AG08396 (cell line): ENCODE measurements at regions not wholly inside any gene's neighbourhood (a gene's known extent, or its start where the extent isn't known, plus 50 kb on each side); places are given as distances from the start of the nearest gene placed in this dataset.
"Not testable (repeated sequence)": the region's sequence is repeated elsewhere in the genome, so short reads cannot be mapped to it uniquely, and the experiment has no call there.

Experiments used
- DNase-seq: peaks from one replicate; pipeline ENCODE4 v3.0.0; 2012; ENCODE audit warnings: low spot score, mixed read lengths

DNA sequence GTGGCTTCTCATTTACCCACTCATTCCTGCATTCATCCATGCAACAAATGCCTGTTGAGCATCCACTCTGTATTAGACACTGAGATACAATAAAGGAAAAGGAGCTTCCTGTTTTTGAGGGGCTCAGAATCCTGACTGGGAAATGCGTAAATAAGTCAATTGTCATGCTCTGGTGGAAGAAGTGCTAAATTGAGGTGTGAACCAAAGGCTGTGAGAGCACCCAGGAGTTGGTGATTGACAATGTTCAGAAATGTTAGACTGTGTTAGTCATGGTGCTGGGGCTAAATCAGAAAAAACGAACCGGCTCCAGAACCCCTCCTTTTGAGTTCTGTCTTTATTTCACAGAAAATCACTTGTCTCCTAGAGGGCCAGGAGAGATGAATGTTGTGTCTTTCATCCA is 558.6 kb upstream of the SGCD start:
- no peak for DNase-seq

GRCh38 chr5:155772009-155772662 is 554.8 kb upstream of the SGCD start:
- no peak for DNase-seq

- no peak for DNase-seq
Observed at GRCh38 chr5:155773680-155774079, 553.3 kb upstream of the SGCD start.

- DNase-seq: no peak
Observed at GRCh38 chr5:155780260-155780659, 546.7 kb upstream of the SGCD start.

- DNase-seq: no peak
Observed at GRCh38 chr5:155783246-155783645, 543.7 kb upstream of the SGCD start.

DNA sequence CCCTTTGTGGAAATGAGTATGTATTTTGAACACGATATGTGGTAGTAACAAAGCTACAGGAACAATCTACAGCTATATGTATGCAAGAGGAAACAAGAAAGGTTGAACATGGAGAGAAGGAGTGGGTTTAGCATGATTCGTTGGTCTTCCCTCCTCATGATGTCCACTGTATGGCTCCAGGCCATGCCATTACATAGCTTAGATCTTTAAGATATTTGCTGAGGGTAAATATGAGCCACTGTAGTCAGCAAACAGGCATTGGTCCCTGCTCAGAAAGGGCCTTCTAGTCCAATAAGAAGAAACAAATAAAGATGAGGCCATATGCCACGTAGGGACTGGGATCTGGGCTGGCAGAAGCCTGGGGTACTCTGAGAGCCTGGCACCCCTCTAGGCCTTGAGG is 543.2 kb upstream of the SGCD start:
- DNase-seq: no peak

GRCh38 chr5:155786108-155786507 is 540.9 kb upstream of the SGCD start:
- no peak for DNase-seq

DNA sequence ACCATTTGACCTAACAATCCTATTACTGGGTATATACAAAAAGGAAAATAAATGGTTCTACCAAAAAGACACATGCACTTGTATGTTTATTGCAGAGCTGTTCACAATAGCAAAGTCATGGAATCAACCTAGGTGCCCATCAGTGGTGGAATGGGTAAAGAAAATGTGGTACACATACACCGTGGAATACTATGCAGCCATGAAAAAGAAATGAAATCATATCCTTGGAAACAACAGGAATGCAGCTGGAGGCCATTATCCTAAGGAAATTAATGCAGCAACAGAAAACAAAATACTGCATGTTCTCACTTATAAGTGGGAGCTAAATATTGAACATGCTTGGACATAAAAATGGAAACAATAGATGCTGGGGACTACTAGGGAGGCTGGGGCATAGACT is 534.1 kb upstream of the SGCD start:
- no peak for DNase-seq

GRCh38 chr5:155794795-155795194 is 532.2 kb upstream of the SGCD start:
- DNase-seq: no peak

DNA sequence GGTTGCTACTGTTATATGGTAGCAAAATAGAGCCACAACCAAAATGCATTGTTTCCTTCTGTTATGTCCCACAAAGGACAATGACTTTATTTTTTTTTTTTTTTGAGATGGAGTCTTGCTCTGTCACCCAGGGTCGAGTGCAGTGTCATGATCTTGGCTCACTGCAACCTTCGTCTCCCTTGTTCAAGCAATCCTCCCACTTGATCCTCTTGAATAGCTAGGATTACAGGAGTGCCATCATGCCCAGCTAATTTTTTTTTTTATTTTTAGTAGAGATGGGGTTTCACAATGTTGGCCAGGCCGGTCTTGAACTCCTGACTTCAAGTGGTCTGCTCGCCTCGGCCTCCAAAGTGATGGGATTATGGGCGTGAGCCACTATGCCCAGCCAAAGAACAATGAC is 527.7 kb upstream of the SGCD start:
- no peak for DNase-seq

DNA sequence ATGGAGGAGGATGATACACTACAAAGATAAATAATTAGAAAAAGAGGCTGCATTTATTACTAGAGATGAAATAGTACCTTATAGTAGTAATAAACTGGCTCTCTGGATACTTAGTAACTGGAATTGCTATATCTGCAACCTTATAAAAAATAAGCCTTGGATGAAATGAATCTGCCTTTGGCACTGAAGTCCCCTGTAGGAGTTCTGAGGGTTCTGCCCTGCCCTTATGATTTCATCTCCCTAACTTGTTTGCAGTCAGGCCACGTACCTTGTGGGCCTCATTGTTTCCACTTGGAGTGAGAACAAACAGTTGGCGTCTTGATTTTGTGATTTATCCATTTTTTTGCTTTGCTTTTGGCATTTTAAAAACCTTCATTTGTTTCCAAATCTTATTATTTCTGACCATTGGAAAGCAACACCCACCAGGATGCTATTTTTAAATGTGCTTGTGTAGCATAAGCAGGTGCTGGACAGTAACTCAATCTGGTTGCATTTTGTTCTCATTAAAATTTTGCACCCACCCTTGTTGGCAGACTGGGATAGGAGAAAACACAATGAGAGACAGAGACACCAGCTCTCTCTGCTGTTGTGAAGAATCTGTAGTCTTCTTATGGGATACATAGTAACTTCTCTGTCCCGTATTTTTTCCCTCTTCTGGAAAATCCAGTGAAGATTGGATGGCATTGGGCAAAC is 518.9 kb upstream of the SGCD start:
- no peak for DNase-seq

DNA sequence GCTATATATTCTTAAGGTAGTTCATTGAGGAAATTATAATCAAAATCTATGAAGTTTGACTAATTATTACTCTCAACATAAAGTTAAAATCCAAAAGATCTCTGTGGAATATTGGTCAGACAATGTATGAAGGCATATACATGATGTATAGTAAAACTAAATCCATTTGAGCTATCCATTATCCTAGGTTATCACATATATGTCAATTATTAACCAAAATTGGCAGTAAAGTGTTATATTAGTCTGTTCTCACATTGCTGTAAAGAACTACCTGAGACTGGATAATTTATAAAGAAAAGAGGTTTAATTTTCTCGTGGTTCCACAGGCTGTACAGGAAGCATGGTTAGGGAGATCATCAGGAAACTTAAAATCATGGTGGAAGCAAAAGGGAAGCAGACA is 511.7 kb upstream of the SGCD start:
- DNase-seq: no peak

DNA sequence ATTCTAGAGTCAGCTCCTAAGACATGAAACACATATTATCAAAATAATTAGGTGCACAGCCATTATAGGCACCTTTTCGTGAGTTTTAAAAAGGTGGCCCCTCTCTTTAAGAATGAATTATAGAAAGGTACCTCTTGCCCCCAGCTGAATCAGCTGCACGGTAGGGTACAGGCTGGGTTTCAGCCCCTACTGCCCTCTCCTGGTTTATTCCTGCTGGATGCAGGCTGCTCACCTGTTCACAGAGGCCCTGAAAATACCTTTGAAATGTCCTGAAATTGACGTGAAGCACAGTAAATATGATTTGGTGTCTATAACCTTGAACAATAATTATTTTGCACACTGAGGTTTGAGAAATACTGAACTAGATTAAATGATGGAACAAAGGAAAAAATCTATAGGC is 504.8 kb upstream of the SGCD start:
- no peak for DNase-seq

DNA sequence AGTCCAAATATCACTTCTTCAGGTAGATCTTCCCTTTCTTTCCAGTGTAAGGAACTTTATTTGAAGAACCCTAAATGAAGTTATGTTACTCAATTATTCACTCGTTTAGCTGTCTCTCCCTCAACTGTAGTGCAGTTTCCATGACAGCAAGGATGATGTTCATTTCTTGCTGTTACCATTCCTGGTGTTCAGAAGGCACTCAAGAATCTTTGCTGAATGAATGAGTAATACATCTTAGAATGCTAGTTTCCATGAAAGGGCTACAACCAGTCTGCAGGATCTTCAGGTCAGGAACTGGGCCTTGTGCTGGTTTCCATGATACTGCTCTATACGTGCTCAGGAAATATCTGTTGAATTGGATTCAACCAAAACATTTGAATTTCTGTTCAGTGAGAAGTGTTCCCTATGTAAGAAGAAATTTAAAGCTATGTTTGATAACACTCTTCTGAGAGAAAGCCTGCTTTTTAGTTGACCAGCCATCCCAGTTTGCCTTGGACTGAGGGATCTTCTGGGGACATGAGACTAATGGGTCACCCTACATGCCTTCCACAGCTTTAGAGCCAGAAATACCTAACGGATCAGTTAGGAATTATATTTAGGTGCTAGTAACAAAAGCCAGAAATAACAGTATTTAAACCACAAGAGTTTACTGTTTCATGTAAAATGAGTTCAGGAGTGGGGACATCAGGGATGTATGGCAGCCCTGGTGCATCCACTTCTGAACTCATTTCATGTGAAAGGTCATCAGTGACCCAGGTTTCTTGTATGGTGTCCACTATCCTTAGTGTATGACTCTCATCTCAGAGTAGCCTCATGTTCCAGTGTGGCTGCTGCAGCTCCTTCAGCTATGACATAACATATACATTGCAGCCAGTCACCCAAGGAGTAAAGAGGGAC is 500.1 kb upstream of the SGCD start:
- no peak for DNase-seq

- not testable (repeated sequence) for DNase-seq
Observed at GRCh38 chr5:155827508-155827815, 499.5 kb upstream of the SGCD start.

DNA sequence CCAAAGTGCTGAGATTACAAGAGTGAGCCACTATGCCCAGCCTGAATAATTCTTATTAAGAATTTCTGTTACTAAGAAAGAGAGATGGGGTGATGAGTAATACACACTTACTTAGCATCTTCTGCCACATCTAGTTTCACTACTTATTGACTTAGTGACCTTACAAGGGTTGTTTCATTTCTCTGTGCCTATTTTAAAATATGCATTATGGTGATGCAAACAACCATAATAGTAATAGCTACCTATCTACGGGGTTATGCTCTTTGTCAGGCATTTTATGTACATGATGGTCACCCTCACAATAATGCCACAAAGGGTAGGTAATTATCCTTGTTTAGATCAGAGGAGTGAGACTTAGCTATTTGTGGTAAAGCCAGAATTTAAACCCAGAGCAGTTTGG is 499.0 kb upstream of the SGCD start:
- DNase-seq: no peak

GRCh38 chr5:155831491-155831890 is 495.5 kb upstream of the SGCD start:
- DNase-seq: no peak

DNA sequence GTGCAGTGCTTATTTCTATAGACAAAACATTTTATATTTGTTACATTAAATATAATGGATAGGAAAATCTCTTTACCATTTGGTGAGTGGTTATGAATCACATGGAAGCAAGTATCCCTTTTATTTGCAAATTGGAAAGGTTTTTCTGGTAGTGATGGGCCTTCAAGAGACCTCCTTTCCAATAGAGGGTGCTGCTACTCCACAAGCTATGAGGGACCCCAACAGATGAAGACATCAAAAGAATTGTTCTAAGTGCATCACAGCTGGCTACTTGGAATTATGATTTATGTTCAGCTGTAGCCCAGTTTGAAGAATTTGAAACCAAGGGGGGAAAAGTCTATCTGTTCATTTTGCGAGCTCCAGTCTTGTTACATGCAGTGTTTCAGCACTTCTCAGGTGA is 493.7 kb upstream of the SGCD start:
- DNase-seq: peak; percentile 3

- DNase-seq: no peak
Observed at GRCh38 chr5:155834271-155834975, 492.5 kb upstream of the SGCD start.

DNA sequence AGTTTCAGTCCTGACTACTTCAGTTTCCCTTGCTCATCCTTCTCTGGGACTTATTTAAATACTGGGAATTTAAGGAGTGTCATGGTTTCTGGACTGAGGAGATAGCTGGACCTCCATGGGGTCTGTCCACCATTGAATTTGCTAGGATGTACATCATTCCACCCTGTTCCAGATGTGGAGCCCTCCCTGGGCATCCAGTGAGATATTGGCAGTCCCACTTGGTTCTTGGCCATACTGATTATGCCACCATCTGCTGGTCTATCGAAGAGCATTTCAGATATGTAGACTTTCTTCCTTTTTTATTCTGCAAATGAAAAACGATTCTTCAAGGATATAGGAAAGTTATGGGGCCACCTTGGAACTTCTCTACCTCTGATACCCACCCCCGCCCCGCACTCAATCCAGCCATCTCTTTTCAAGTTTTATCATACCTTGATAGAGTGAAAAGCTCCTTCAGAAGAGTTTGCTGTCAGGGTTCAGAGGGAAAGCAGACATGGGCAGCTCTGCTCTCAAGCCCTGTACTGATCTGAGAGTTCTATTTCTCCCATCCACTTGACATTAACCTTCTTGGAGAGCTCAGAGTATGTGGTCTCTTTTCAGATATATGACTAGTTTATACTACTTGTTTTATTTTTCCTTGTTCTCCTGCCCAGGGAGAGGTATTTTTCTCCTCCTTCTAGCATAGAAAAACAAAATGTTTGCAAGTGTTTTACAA is 490.7 kb upstream of the SGCD start:
- no peak for DNase-seq

GRCh38 chr5:155838394-155838793 is 488.6 kb upstream of the SGCD start:
- no peak for DNase-seq
